OCI-M1 (cell line): ENCODE measurements at regions not wholly inside any gene's neighbourhood (a gene's known extent, or its start where the extent isn't known, plus 50 kb on each side); places are given as distances from the start of the nearest gene placed in this dataset.

Source experiments
- DNase-seq: peaks from one replicate; lab custom pipeline; 2025; lab: John Stamatoyannopoulos, UW

GRCh38 chr2:79355569-79355968 lies 157.3 kb upstream of the CTNNA2 start:
- no peak for DNase-seq

GRCh38 chr2:79327460-79327859 lies 167.9 kb upstream of the REG3A start:
- no peak for DNase-seq

GRCh38 chr2:79320871-79321270 lies 161.3 kb upstream of the REG3A start:
- DNase-seq = no peak

GRCh38 chr2:79294994-79295393 lies 135.4 kb upstream of the REG3A start:
- no peak for DNase-seq

- DNase-seq = no peak
Measured at GRCh38 chr2:79292958-79293315, 133.4 kb upstream of the REG3A start.

- DNase-seq = no peak
Measured at GRCh38 chr2:79292239-79292957, 132.8 kb upstream of the REG3A start.

- no peak for DNase-seq
Measured at GRCh38 chr2:79275863-79276262, 116.3 kb upstream of the REG3A start.

GRCh38 chr2:79275197-79275596 lies 115.6 kb upstream of the REG3A start:
- no peak for DNase-seq

- DNase-seq = no peak
Measured at GRCh38 chr2:79272616-79273015, 113.1 kb upstream of the REG3A start.

- no peak for DNase-seq
Measured at GRCh38 chr2:79271456-79271855, 111.9 kb upstream of the REG3A start.

- DNase-seq = no peak
Measured at GRCh38 chr2:79260848-79261247, 101.3 kb upstream of the REG3A start.

GRCh38 chr2:79259959-79260358 lies 100.4 kb upstream of the REG3A start:
- DNase-seq = no peak

- DNase-seq = no peak
Measured at GRCh38 chr2:79259296-79259695, 99.7 kb upstream of the REG3A start.

GRCh38 chr2:79253243-79253774 lies 93.8 kb upstream of the REG3A start:
- no peak for DNase-seq

- DNase-seq = no peak
Measured at GRCh38 chr2:79250656-79251055, 91.1 kb upstream of the REG3A start.

GRCh38 chr2:79248776-79249175 lies 89.2 kb upstream of the REG3A start:
- no peak for DNase-seq

GRCh38 chr2:79235135-79235534 lies 75.6 kb upstream of the REG3A start:
- peak; percentile 2 for DNase-seq

- peak; percentile 0 for DNase-seq
Measured at GRCh38 chr2:79223539-79223938, 64.0 kb upstream of the REG3A start.

- peak; percentile 62 for DNase-seq
Measured at GRCh38 chr2:79219383-79219988, 59.9 kb upstream of the REG3A start.

- no peak for DNase-seq
Measured at GRCh38 chr2:79210274-79210917, 50.8 kb upstream of the REG3A start.
